ENCODE measurements at regions not wholly inside any gene's neighbourhood (a gene's known extent, or its start where the extent isn't known, plus 50 kb on each side); places are given as distances from the start of the nearest gene placed in this dataset.

- intact Hi-C loops (cut with DNase I): no loop called here
- no peak overlapping the region for H3K27ac ChIP-seq (ENCODE audit: low read depth in 1 of 2, low read length in 2 of 2)
- no peaks in the 10 kb centered on the region for H3K4me1 ChIP-seq (ENCODE audit: control insufficient read depth in 1 of 2, insufficient read depth in 2 of 2, low read length in 2 of 2)
- H3K9me3 ChIP-seq (ENCODE audit: control insufficient read depth, low read length): no peaks in the 10 kb centered on the region
- WGBS, 2 donors: 55 to 57% methylated on average over 4 of the region's 4 CpGs
- H3K27me3 ChIP-seq (ENCODE audit: control insufficient read depth in 1 of 2, insufficient read depth in 2 of 2, low read length in 1 of 2): no peaks in the 10 kb centered on the region
- ATAC-seq (ENCODE audit: low FRiP score) (no peak), DNase-seq (no peak)
- no peaks in the 10 kb centered on the region for H3K36me3 ChIP-seq (ENCODE audit: control insufficient read depth in 1 of 2, insufficient read depth in 2 of 2, low read length in 1 of 2)
- no peak overlapping the region for H3K4me3 ChIP-seq (ENCODE audit: low read length in 2 of 2)
These were observed 121.9 kb downstream of the SPTSSA start for GRCh38 chr14:34340025-34340625.

DNA sequence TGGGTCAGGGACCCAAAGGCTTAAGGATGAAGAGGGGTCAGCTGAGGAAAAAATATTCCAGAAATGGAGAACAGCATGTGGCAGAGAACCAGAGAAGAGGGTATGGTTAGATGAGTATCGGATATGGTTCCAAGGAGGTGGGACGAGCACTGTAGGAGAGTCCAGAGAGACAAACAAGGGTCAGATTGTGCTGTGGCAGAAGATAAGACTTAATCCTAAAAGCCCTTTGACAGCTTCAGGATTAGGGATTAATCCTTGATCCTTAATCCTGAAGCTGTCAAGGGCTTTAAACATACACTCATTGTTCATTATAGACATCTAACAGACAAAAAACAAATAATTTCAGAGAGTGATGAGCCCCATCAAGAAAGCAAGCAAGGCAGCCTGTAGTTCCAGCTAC lies 124.0 kb downstream of the SPTSSA start:
- Histone ChIP-seq H3K27me3 (ENCODE audit: control insufficient read depth in 1 of 2, insufficient read depth in 2 of 2, low read length in 1 of 2) (no peaks in the 10 kb centered on the region), H3K4me1 (ENCODE audit: control insufficient read depth in 1 of 2, insufficient read depth in 2 of 2, low read length in 2 of 2) (no peaks in the 10 kb centered on the region), H3K4me3 (ENCODE audit: low read length in 2 of 2) (no peak overlapping the region), H3K9me3 (ENCODE audit: control insufficient read depth, low read length) (no peaks in the 10 kb centered on the region), H3K36me3 (ENCODE audit: control insufficient read depth in 1 of 2, insufficient read depth in 2 of 2, low read length in 1 of 2) (no peaks in the 10 kb centered on the region), H3K27ac (ENCODE audit: low read depth in 1 of 2, low read length in 2 of 2) (no peak overlapping the region)
- 94% methylated on average over 2 of the region's 2 CpGs for WGBS, 2 donors
- intact Hi-C loops (cut with DNase I): no loop called here
- ATAC-seq (ENCODE audit: low FRiP score) (no peak), DNase-seq (no peak)

DNA sequence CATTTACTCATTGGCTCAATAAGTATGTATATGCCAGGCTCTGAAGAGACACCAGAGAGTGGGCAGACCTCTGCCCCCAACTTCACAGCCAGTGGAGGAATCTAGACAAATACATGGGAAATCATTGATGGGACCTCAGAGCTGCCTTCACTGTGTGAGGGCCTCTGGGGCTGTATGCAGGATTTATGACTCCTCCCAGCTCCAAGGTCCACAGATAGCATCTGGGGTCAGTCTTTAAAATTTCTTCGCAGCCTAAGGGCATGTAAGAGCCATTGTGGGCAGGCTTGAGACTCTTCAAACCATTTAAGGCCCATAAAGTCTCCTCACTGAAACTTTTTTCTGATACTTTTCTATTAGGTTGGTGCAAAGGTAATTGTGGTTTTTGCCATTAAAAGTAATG lies 125.5 kb downstream of the SPTSSA start:
- Histone ChIP-seq H3K9me3 (ENCODE audit: control insufficient read depth, low read length) (peaks cover 2% of the 10 kb centered on the region), H3K36me3 (ENCODE audit: control insufficient read depth in 1 of 2, insufficient read depth in 2 of 2, low read length in 1 of 2) (no peaks in the 10 kb centered on the region), H3K4me3 (ENCODE audit: low read length in 2 of 2) (no peak overlapping the region), H3K27me3 (ENCODE audit: control insufficient read depth in 1 of 2, insufficient read depth in 2 of 2, low read length in 1 of 2) (no peaks in the 10 kb centered on the region), H3K4me1 (ENCODE audit: control insufficient read depth in 1 of 2, insufficient read depth in 2 of 2, low read length in 2 of 2) (no peaks in the 10 kb centered on the region), H3K27ac (ENCODE audit: low read depth in 1 of 2, low read length in 2 of 2) (no peak overlapping the region)
- intact Hi-C loops (cut with DNase I): no loop called here
- ATAC-seq (ENCODE audit: low FRiP score) (no peak), DNase-seq (no peak)
- WGBS, 2 donors: 80 to 88% methylated on average over 1 of the region's 1 CpG

DNA sequence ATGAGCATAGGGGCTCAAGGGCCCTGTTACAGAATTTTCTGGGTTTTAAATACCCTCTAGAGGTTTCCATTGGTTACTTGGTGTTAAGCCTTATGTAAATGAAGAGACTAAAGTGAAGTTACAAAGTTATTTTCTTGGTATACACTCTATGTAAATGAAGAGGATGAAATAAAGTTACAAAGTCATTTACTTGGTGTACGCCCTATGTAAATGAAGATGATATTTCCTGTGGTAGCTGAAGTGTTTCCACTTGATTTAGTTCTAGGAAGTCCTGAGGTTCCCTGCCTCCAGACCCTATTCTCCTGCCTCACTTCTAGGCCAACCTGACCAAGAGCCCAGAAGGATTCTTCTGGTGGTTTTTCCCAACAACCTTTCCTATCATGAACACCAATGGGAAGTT lies 126.1 kb downstream of the SPTSSA start:
- intact Hi-C loops (cut with DNase I): no loop called here

GRCh38 chr14:34334329-34334728 lies 127.7 kb downstream of the SPTSSA start:
- Histone ChIP-seq H3K36me3 (ENCODE audit: control insufficient read depth in 1 of 2, insufficient read depth in 2 of 2, low read length in 1 of 2) (no peaks in the 10 kb centered on the region), H3K4me3 (ENCODE audit: low read length in 2 of 2) (no peak overlapping the region), H3K9me3 (ENCODE audit: control insufficient read depth, low read length) (peaks cover 2% of the 10 kb centered on the region), H3K4me1 (ENCODE audit: control insufficient read depth in 1 of 2, insufficient read depth in 2 of 2, low read length in 2 of 2) (no peaks in the 10 kb centered on the region), H3K27ac (ENCODE audit: low read depth in 1 of 2, low read length in 2 of 2) (no peak overlapping the region), H3K27me3 (ENCODE audit: control insufficient read depth in 1 of 2, insufficient read depth in 2 of 2, low read length in 1 of 2) (no peaks in the 10 kb centered on the region)
- intact Hi-C loops (cut with DNase I): no loop called here
- no peak for ATAC-seq (ENCODE audit: low FRiP score)
- no peak for DNase-seq

More for the DNA sequence above, 126.1 kb downstream of the SPTSSA start:
- Histone ChIP-seq H3K36me3 (ENCODE audit: control insufficient read depth in 1 of 2, insufficient read depth in 2 of 2, low read length in 1 of 2) (no peaks in the 10 kb centered on the region), H3K4me1 (ENCODE audit: control insufficient read depth in 1 of 2, insufficient read depth in 2 of 2, low read length in 2 of 2) (no peaks in the 10 kb centered on the region), H3K9me3 (ENCODE audit: control insufficient read depth, low read length) (peaks cover 2% of the 10 kb centered on the region), H3K27ac (ENCODE audit: low read depth in 1 of 2, low read length in 2 of 2) (no peak overlapping the region), H3K27me3 (ENCODE audit: control insufficient read depth in 1 of 2, insufficient read depth in 2 of 2, low read length in 1 of 2) (no peaks in the 10 kb centered on the region), H3K4me3 (ENCODE audit: low read length in 2 of 2) (no peak overlapping the region)
- no peak for ATAC-seq (ENCODE audit: low FRiP score)
- DNase-seq: no peak
- 93 to 100% methylated on average over 1 of the region's 1 CpG for WGBS, 2 donors

GRCh38 chr14:34331728-34332623 lies 130.1 kb downstream of the SPTSSA start:
- Histone ChIP-seq H3K27me3 (ENCODE audit: control insufficient read depth in 1 of 2, insufficient read depth in 2 of 2, low read length in 1 of 2) (no peaks in the 10 kb centered on the region), H3K36me3 (ENCODE audit: control insufficient read depth in 1 of 2, insufficient read depth in 2 of 2, low read length in 1 of 2) (no peaks in the 10 kb centered on the region), H3K4me1 (ENCODE audit: control insufficient read depth in 1 of 2, insufficient read depth in 2 of 2, low read length in 2 of 2) (no peaks in the 10 kb centered on the region), H3K27ac (ENCODE audit: low read depth in 1 of 2, low read length in 2 of 2) (no peak overlapping the region), H3K9me3 (ENCODE audit: control insufficient read depth, low read length) (peaks cover 2% of the 10 kb centered on the region), H3K4me3 (ENCODE audit: low read length in 2 of 2) (no peak overlapping the region)
- intact Hi-C loops (cut with DNase I): no loop called here
- WGBS, 2 donors: 56 to 57% methylated on average over 9 of the region's 9 CpGs
- ATAC-seq (ENCODE audit: low FRiP score): peak; percentile 81
- DNase-seq: peak in 1 of 2 donors; percentile 63

- Histone ChIP-seq H3K27ac (ENCODE audit: low read depth in 1 of 2, low read length in 2 of 2) (no peak overlapping the region), H3K4me3 (ENCODE audit: low read length in 2 of 2) (no peak overlapping the region), H3K27me3 (ENCODE audit: control insufficient read depth in 1 of 2, insufficient read depth in 2 of 2, low read length in 1 of 2) (no peaks in the 10 kb centered on the region), H3K9me3 (ENCODE audit: control insufficient read depth, low read length) (peaks cover 2% of the 10 kb centered on the region), H3K4me1 (ENCODE audit: control insufficient read depth in 1 of 2, insufficient read depth in 2 of 2, low read length in 2 of 2) (no peaks in the 10 kb centered on the region), H3K36me3 (ENCODE audit: control insufficient read depth in 1 of 2, insufficient read depth in 2 of 2, low read length in 1 of 2) (no peaks in the 10 kb centered on the region)
- ATAC-seq (ENCODE audit: low FRiP score) (no peak), DNase-seq (no peak)
- WGBS, 2 donors: 0 to 3% methylated on average over 1 of the region's 1 CpG
- intact Hi-C loops (cut with DNase I): no loop called here
These were observed 131.2 kb downstream of the SPTSSA start for GRCh38 chr14:34330846-34331245.

DNA sequence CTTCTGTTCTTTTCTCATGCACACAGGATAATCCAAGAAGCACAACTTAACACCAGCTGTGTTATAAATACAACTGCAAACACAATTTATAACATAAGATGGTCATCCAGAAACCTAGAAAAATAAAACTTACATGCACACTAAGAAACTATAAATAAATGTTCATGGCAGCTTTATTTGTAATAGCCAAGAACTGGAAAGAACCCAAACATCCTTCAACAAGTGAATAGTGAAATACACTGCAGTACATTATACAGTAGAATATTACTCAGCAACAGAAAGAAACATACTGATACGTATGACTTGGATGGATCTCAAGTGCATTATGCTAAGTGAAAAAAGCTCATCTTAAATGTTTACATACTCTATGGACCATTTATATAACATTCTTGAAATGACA lies 132.7 kb downstream of the SPTSSA start:
- Histone ChIP-seq H3K27me3 (ENCODE audit: control insufficient read depth in 1 of 2, insufficient read depth in 2 of 2, low read length in 1 of 2) (no peaks in the 10 kb centered on the region), H3K36me3 (ENCODE audit: control insufficient read depth in 1 of 2, insufficient read depth in 2 of 2, low read length in 1 of 2) (no peaks in the 10 kb centered on the region), H3K27ac (ENCODE audit: low read depth in 1 of 2, low read length in 2 of 2) (no peak overlapping the region), H3K9me3 (ENCODE audit: control insufficient read depth, low read length) (peaks cover 2% of the 10 kb centered on the region), H3K4me1 (ENCODE audit: control insufficient read depth in 1 of 2, insufficient read depth in 2 of 2, low read length in 2 of 2) (no peaks in the 10 kb centered on the region), H3K4me3 (ENCODE audit: low read length in 2 of 2) (no peak overlapping the region)
- no peak for ATAC-seq (ENCODE audit: low FRiP score)
- WGBS, 2 donors: 5 to 8% methylated on average over 1 of the region's 1 CpG
- intact Hi-C loops (cut with DNase I): no loop called here
- DNase-seq: no peak

GRCh38 chr14:34328178-34328577 lies 133.9 kb downstream of the SPTSSA start:
- no peak overlapping the region for H3K27ac ChIP-seq (ENCODE audit: low read depth in 1 of 2, low read length in 2 of 2)

More at GRCh38 chr14:34328178-34328577, 133.9 kb downstream of the SPTSSA start:
- Histone ChIP-seq H3K27me3 (ENCODE audit: control insufficient read depth in 1 of 2, insufficient read depth in 2 of 2, low read length in 1 of 2) (no peaks in the 10 kb centered on the region), H3K9me3 (ENCODE audit: control insufficient read depth, low read length) (peaks cover 2% of the 10 kb centered on the region), H3K4me1 (ENCODE audit: control insufficient read depth in 1 of 2, insufficient read depth in 2 of 2, low read length in 2 of 2) (no peaks in the 10 kb centered on the region), H3K36me3 (ENCODE audit: control insufficient read depth in 1 of 2, insufficient read depth in 2 of 2, low read length in 1 of 2) (no peaks in the 10 kb centered on the region), H3K4me3 (ENCODE audit: low read length in 2 of 2) (no peak overlapping the region)
- ATAC-seq (ENCODE audit: low FRiP score) (no peak), DNase-seq (no peak)
- WGBS, 2 donors: 39 to 53% methylated on average over 4 of the region's 4 CpGs
- intact Hi-C loops (cut with DNase I): no loop called here
